ENCODE measurements at regions not wholly inside any gene's neighbourhood (a gene's known extent, or its start where the extent isn't known, plus 50 kb on each side); places are given as distances from the start of the nearest gene placed in this dataset.

GRCh38 chr2:129772190-129772579 is 207.3 kb upstream of the RAB6C start:
- no peak for TF ChIP-seq CTCF (IDR thresholded peaks at IDR 0.05)
- no peak for ATAC-seq (ENCODE audit: poor library complexity)
- Mint-ChIP-seq H3K27ac (no peak overlapping the region), H3K36me3 (ENCODE audit: low read depth) (no peaks in the 10 kb centered on the region), H3K27me3 (no peaks in the 10 kb centered on the region), H3K9me3 (no peaks in the 10 kb centered on the region), H3K4me3 (no peak overlapping the region), H3K4me1 (ENCODE audit: low read depth) (no peaks in the 10 kb centered on the region)
- Histone ChIP-seq H3K4me3 (ENCODE audit: low read length) (no peak overlapping the region), H3K4me1 (ENCODE audit: insufficient read depth, low read length) (no peaks in the 10 kb centered on the region), H3K36me3 (ENCODE audit: insufficient read depth, low read length) (no peaks in the 10 kb centered on the region), H3K27ac (ENCODE audit: low read depth in 1 of 2, low read length in 2 of 2) (no peak overlapping the region), H3K9me3 (ENCODE audit: control insufficient read depth in 1 of 2, insufficient read depth in 1 of 2, low read length in 2 of 2) (peaks cover 0 to 8% of the 10 kb centered on the region in 2 experiments), H3K27me3 (ENCODE audit: control insufficient read depth in 1 of 2, insufficient read depth in 2 of 2, low read length in 2 of 2) (no peaks in the 10 kb centered on the region)
- intact Hi-C loops (cut with DNase I, micrococcal nuclease): no loop called here
- POLR2A ChIA-PET: no interaction called here
- CTCF ChIA-PET: no interaction called here
- no peak for DNase-seq

- Histone ChIP-seq H3K9me3 (ENCODE audit: control insufficient read depth in 1 of 2, insufficient read depth in 1 of 2, low read length in 2 of 2) (peaks cover 0 to 4% of the 10 kb centered on the region in 2 experiments), H3K36me3 (ENCODE audit: insufficient read depth, low read length) (no peaks in the 10 kb centered on the region), H3K4me1 (ENCODE audit: insufficient read depth, low read length) (no peaks in the 10 kb centered on the region), H3K27me3 (ENCODE audit: control insufficient read depth in 1 of 2, insufficient read depth in 2 of 2, low read length in 2 of 2) (peaks cover 0 to 2% of the 10 kb centered on the region in 2 experiments), H3K27ac (ENCODE audit: low read depth in 1 of 2, low read length in 2 of 2) (no peak overlapping the region), H3K4me3 (ENCODE audit: low read length) (no peak overlapping the region)
- H3K27ac Mint-ChIP-seq: no peak overlapping the region
- H3K36me3 Mint-ChIP-seq (ENCODE audit: low read depth): no peaks in the 10 kb centered on the region
- no peaks in the 10 kb centered on the region for H3K9me3 Mint-ChIP-seq
- ChIA-PET POLR2A (no interaction called here), CTCF (no interaction called here)
- intact Hi-C loops (cut with DNase I, micrococcal nuclease): no loop called here
- TF ChIP-seq CTCF (IDR thresholded peaks at IDR 0.05): no peak
- ATAC-seq (ENCODE audit: poor library complexity) (no peak), DNase-seq (no peak)
- H3K27me3 Mint-ChIP-seq: no peaks in the 10 kb centered on the region
- H3K4me1 Mint-ChIP-seq (ENCODE audit: low read depth): no peaks in the 10 kb centered on the region
- no peak overlapping the region for H3K4me3 Mint-ChIP-seq
These were observed 203.4 kb upstream of the RAB6C start for GRCh38 chr2:129775952-129776653.

GRCh38 chr2:129777146-129777545 is 202.3 kb upstream of the RAB6C start:
- Mint-ChIP-seq H3K4me3 (no peak overlapping the region), H3K27me3 (peaks cover 3% of the 10 kb centered on the region), H3K4me1 (ENCODE audit: low read depth) (no peaks in the 10 kb centered on the region), H3K27ac (no peak overlapping the region), H3K36me3 (ENCODE audit: low read depth) (no peaks in the 10 kb centered on the region), H3K9me3 (no peaks in the 10 kb centered on the region)
- peaks cover 0 to 2% of the 10 kb centered on the region in 2 experiments for H3K27me3 ChIP-seq (ENCODE audit: control insufficient read depth in 1 of 2, insufficient read depth in 2 of 2, low read length in 2 of 2)
- TF ChIP-seq CTCF (IDR thresholded peaks at IDR 0.05): no peak
- ChIA-PET CTCF (no interaction called here), POLR2A (no interaction called here)
- H3K27ac ChIP-seq (ENCODE audit: low read depth in 1 of 2, low read length in 2 of 2): no peak overlapping the region
- no peak for DNase-seq
- H3K36me3 ChIP-seq (ENCODE audit: insufficient read depth, low read length): no peaks in the 10 kb centered on the region
- H3K4me1 ChIP-seq (ENCODE audit: insufficient read depth, low read length): no peaks in the 10 kb centered on the region
- no peak for ATAC-seq (ENCODE audit: poor library complexity)
- intact Hi-C loops (cut with DNase I, micrococcal nuclease): no loop called here
- no peak overlapping the region for H3K4me3 ChIP-seq (ENCODE audit: low read length)
- H3K9me3 ChIP-seq (ENCODE audit: control insufficient read depth in 1 of 2, insufficient read depth in 1 of 2, low read length in 2 of 2): peaks cover 0 to 4% of the 10 kb centered on the region in 2 experiments

All from CD4-positive, alpha-beta T cell (primary cell).